ENCODE measurements at regions not wholly inside any gene's neighbourhood (a gene's known extent, or its start where the extent isn't known, plus 50 kb on each side); places are given as distances from the start of the nearest gene placed in this dataset.

GRCh38 chr13:112225429-112226090 lies 150.6 kb upstream of the SPACA7 start:
- DNase-seq, result no peak

- no peak for DNase-seq
These were observed 149.7 kb upstream of the SPACA7 start for GRCh38 chr13:112226320-112227002.

GRCh38 chr13:112227031-112227430 lies 149.1 kb upstream of the SPACA7 start:
- DNase-seq, result no peak

- DNase-seq, result no peak
These were observed 146.7 kb upstream of the SPACA7 start for GRCh38 chr13:112229445-112229844.

- no peak for DNase-seq
These were observed 145.9 kb upstream of the SPACA7 start for GRCh38 chr13:112229992-112230872.

- no peak for DNase-seq
These were observed 144.6 kb upstream of the SPACA7 start for GRCh38 chr13:112231451-112232083.

- no peak for DNase-seq
These were observed 142.9 kb upstream of the SPACA7 start for GRCh38 chr13:112233256-112233655.

- no peak for DNase-seq
These were observed 142.4 kb upstream of the SPACA7 start for GRCh38 chr13:112233716-112234115.

- no peak for DNase-seq
These were observed 141.9 kb upstream of the SPACA7 start for GRCh38 chr13:112234131-112234875.

- no peak for DNase-seq
These were observed 140.1 kb upstream of the SPACA7 start for GRCh38 chr13:112236016-112236415.

GRCh38 chr13:112236539-112237197 lies 139.5 kb upstream of the SPACA7 start:
- no peak for DNase-seq

- no peak for DNase-seq
These were observed 137.6 kb upstream of the SPACA7 start for GRCh38 chr13:112238436-112238995.

- no peak for DNase-seq
These were observed 136.1 kb upstream of the SPACA7 start for GRCh38 chr13:112240076-112240475.

- DNase-seq, result no peak
These were observed 134.9 kb upstream of the SPACA7 start for GRCh38 chr13:112241288-112241687.

- DNase-seq, result no peak
These were observed 133.4 kb upstream of the SPACA7 start for GRCh38 chr13:112242777-112243176.

- no peak for DNase-seq
These were observed 132.1 kb upstream of the SPACA7 start for GRCh38 chr13:112244061-112244460.

GRCh38 chr13:112244495-112245177 lies 131.5 kb upstream of the SPACA7 start:
- no peak for DNase-seq

- DNase-seq, result no peak
These were observed 130.9 kb upstream of the SPACA7 start for GRCh38 chr13:112245179-112245724.

GRCh38 chr13:112245989-112246388 lies 130.2 kb upstream of the SPACA7 start:
- DNase-seq, result no peak

GRCh38 chr13:112246731-112247470 lies 129.3 kb upstream of the SPACA7 start:
- DNase-seq, result no peak

Measured in inflammatory macrophage treated with lipopolysaccharide for 4 hours (primary cell).